MM.1S (cell line): ENCODE measurements at regions not wholly inside any gene's neighbourhood (a gene's known extent, or its start where the extent isn't known, plus 50 kb on each side); places are given as distances from the start of the nearest gene placed in this dataset.

Source experiments
- CTCF ChIP-seq: fragments of 300-600 bp; sonication (generic); IDR thresholded peaks from 2 replicates; pipeline ENCODE4 v1.5.1; 2016; ENCODE audit warnings: antibody characterized with exemption, low read length, mixed read lengths
- EZH2 ChIP-seq: fragments of 300-600 bp; sonication (generic); optimal IDR thresholded peaks from 2 replicates; pipeline ENCODE3; 2017; ENCODE audit warnings: low read depth, mild to moderate bottlenecking, antibody characterized with exemption, low read length, mixed read lengths
- EZH2phosphoT487 ChIP-seq: fragments of 300-600 bp; sonication (generic); IDR thresholded peaks from 2 replicates; pipeline ENCODE4 v1.6.1; 2018; ENCODE audit warnings: antibody characterized with exemption, low read length

GRCh38 chr4:30073011-30073710, 647.0 kb upstream of the PCDH7 start:
- TF ChIP-seq CTCF (no peak), EZH2phosphoT487 (no peak), EZH2 (no peak)
